Right lobe of liver (tissue), 4 donors: ENCODE measurements at regions not wholly inside any gene's neighbourhood (a gene's known extent, or its start where the extent isn't known, plus 50 kb on each side); places are given as distances from the start of the nearest gene placed in this dataset.

Experiments
- POLR2A ChIP-seq: fragments of 450-650 bp; IDR thresholded peaks from one replicate; pipeline ENCODE4 v1.6.1; 2017; ENCODE audit warnings: antibody characterized with exemption, mild to moderate bottlenecking
- TF ChIP-seq, protein P1 (sequence below), 4 donors: fragments of 200-600 bp in 3 of 4; fragments of 450-650 bp in 1 of 4; IDR thresholded peaks; one replicate each; pipeline versions ENCODE4 v1.5.1 to v1.8.0; 2016 to 2022; ENCODE audit warnings: antibody characterized with exemption in 4 of 4, mild to moderate bottlenecking in 2 of 4
- donor health status: DM: no; HTN: no; CAD: no.
- donor health status: DM: no; HTN: no; CAD: no.
- donor health status: DM: no; HTN: yes; CAD: no.

DNA sequence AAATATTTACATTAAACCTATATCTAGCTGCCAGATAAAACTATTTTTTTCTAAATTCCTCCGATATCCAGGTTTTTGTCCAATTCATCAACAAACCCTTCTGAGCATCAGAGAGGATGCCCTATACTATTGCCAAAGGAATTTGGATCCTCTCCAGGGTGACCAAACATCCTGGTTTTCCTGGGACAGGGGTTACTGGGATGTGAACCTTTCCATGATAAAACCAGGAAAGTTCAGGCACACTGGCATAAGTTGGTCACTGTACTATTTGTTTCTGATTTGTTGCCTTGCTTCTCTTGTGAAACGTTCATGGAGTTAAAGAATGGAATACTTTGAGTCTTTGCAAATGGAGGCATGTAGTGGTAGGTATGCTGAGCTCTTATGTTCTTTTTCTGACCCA lies 63.5 kb downstream of the TLNRD1 start:
- TF ChIP-seq POLR2A = no peak
- TF ChIP-seq, protein P1, sequence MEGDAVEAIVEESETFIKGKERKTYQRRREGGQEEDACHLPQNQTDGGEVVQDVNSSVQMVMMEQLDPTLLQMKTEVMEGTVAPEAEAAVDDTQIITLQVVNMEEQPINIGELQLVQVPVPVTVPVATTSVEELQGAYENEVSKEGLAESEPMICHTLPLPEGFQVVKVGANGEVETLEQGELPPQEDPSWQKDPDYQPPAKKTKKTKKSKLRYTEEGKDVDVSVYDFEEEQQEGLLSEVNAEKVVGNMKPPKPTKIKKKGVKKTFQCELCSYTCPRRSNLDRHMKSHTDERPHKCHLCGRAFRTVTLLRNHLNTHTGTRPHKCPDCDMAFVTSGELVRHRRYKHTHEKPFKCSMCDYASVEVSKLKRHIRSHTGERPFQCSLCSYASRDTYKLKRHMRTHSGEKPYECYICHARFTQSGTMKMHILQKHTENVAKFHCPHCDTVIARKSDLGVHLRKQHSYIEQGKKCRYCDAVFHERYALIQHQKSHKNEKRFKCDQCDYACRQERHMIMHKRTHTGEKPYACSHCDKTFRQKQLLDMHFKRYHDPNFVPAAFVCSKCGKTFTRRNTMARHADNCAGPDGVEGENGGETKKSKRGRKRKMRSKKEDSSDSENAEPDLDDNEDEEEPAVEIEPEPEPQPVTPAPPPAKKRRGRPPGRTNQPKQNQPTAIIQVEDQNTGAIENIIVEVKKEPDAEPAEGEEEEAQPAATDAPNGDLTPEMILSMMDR (IDR thresholded peaks at IDR 0.05) = no peak
